BE2C (cell line): ENCODE measurements at regions not wholly inside any gene's neighbourhood (a gene's known extent, or its start where the extent isn't known, plus 50 kb on each side); places are given as distances from the start of the nearest gene placed in this dataset.

Source experiments
- DNase-seq: peaks from one replicate; pipeline ENCODE4 v3.0.0-alpha.2; 2020
- H3K27me3 ChIP-seq: fragments of 250-450 bp; sonication (Bioruptor Pico); 2 replicates; pipeline ENCODE4 v1.5.1; 2020; ENCODE audit warnings: mild to moderate bottlenecking
- H3K36me3 ChIP-seq: fragments of 250-450 bp; sonication (Bioruptor Pico); 2 replicates; pipeline ENCODE4 v1.5.1; 2020; ENCODE audit warnings: mild to moderate bottlenecking
- H3K4me1 ChIP-seq: fragments of 250-450 bp; sonication (Bioruptor Pico); 2 replicates; pipeline ENCODE4 v1.5.1; 2020
- H3K4me3 ChIP-seq: 2 replicates; pipeline ENCODE4 v1.5.1; 2011; ENCODE audit warnings: low read depth, low read length
- H3K9me3 ChIP-seq: fragments of 250-450 bp; sonication (Bioruptor Pico); 2 replicates; pipeline ENCODE4 v1.5.1; 2020
- TF ChIP-seq, protein P1 (sequence below): IDR thresholded peaks from 2 replicates; pipeline ENCODE4 v1.5.1; 2012; ENCODE audit warnings: mild to moderate bottlenecking, low read depth, low read length

DNA sequence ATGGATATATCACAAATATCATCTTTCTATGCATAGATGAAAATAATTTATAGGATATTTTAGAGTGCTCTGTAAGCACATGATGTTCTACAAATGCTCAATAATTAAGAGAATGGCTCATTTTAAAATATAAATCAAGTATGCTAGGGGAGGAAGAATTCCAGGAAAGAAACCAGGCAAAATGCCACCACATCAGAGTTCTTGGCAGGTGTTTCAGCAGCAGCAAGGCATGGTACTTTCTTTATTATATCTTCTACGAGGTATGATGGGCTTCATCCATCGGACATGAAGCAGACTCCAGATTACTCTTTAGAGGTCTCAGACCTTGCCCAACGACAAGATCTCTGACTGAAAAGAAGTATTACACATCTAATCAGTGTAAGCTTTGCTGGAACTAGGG, 316.3 kb upstream of the ARRDC3 start:
- no peak for DNase-seq
- H3K4me3 ChIP-seq, result no peak overlapping the region
- H3K27me3 ChIP-seq, result no peaks in the 10 kb centered on the region
- H3K9me3 ChIP-seq, result no peaks in the 10 kb centered on the region
- TF ChIP-seq, protein P1, sequence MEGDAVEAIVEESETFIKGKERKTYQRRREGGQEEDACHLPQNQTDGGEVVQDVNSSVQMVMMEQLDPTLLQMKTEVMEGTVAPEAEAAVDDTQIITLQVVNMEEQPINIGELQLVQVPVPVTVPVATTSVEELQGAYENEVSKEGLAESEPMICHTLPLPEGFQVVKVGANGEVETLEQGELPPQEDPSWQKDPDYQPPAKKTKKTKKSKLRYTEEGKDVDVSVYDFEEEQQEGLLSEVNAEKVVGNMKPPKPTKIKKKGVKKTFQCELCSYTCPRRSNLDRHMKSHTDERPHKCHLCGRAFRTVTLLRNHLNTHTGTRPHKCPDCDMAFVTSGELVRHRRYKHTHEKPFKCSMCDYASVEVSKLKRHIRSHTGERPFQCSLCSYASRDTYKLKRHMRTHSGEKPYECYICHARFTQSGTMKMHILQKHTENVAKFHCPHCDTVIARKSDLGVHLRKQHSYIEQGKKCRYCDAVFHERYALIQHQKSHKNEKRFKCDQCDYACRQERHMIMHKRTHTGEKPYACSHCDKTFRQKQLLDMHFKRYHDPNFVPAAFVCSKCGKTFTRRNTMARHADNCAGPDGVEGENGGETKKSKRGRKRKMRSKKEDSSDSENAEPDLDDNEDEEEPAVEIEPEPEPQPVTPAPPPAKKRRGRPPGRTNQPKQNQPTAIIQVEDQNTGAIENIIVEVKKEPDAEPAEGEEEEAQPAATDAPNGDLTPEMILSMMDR, result no peak
- no peaks in the 10 kb centered on the region for H3K4me1 ChIP-seq
- H3K36me3 ChIP-seq, result no peaks in the 10 kb centered on the region

DNA sequence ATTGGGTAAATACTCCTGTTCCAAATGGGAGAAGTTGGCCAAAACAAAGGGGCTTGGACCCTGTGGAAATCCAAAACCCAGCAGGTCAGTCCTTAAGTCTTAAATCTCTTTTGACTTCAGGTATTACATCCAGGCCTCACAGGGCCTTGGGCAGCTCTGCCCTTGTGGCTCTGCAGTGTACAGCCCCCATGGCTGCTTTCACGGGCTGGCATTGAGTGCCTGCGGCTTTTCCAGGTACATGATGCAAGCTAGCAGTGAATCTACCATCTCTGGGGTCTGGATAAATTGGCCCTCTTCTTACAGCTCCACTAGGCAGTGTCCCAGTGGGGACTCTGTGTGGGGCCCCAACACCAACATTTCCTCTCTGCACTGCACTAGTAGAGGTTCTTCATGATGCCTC, 308.5 kb upstream of the ARRDC3 start:
- Histone ChIP-seq H3K27me3 (no peaks in the 10 kb centered on the region), H3K9me3 (no peaks in the 10 kb centered on the region), H3K4me1 (no peaks in the 10 kb centered on the region), H3K4me3 (no peak overlapping the region), H3K36me3 (no peaks in the 10 kb centered on the region)
- no peak for DNase-seq
- TF ChIP-seq, protein P1, result no peak

DNA sequence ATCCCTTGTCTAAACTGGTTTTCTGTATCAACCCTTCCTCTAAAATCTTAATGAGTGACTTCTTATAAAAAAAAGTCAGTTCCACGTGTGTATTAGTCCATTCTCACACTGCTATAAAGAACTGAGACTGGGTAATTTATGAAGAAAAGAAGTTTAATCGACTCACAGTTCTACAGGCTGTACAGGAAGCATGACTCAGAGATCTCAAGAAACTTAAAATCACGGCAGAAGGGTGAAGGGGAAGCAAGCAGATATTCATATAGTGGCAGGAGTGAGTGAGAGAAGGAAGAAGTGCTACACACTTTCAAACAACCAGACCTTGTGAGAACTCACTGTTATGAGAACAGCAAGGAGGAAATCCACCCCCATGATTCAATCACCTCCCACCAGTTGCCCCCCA, 307.8 kb upstream of the ARRDC3 start:
- no peaks in the 10 kb centered on the region for H3K36me3 ChIP-seq
- no peaks in the 10 kb centered on the region for H3K27me3 ChIP-seq
- H3K4me1 ChIP-seq, result no peaks in the 10 kb centered on the region
- no peak for DNase-seq
- H3K9me3 ChIP-seq, result no peaks in the 10 kb centered on the region
- TF ChIP-seq, protein P1, result no peak
- no peak overlapping the region for H3K4me3 ChIP-seq

DNA sequence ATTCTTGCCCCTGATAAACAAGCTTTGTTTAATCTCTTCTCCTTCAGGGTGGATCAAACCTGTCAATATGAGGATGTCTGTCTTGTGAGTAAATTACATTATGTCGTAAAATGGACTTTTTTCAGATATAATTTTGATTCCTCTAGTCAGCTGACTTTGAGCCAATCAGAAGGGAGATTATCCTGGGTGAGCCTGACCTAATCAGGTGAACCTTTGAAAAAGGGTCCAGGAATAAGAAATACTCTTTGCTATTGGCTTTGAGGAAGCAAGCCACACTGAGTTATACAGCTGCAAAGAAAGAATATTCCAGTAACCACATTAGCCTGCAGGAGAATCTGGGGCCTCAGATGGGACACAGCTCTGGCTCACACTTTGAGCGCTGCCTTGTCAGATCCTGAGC, 304.3 kb upstream of the ARRDC3 start:
- TF ChIP-seq, protein P1, result no peak
- H3K36me3 ChIP-seq, result no peaks in the 10 kb centered on the region
- no peak for DNase-seq

DNA sequence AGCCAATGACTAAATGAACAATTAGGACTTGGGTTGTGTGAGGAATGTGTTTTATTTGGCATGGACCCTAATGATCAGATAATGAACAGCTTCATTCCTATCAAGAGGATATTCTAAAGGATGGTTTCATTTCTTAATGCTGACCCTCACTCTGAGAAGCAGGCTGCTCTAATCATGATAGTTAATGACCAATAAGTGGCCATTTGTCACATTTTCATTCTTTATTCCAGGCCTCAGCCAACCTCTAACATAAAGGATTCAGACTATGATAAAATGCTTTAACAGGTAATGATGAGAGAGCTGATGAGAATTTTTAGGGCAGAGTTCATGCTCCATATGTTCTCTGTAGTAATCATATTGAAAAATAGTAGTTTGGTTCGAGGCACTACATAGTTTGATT, 301.5 kb upstream of the ARRDC3 start:
- H3K36me3 ChIP-seq, result no peaks in the 10 kb centered on the region
- H3K4me1 ChIP-seq, result no peaks in the 10 kb centered on the region
- H3K9me3 ChIP-seq, result no peaks in the 10 kb centered on the region
- TF ChIP-seq, protein P1, result no peak
- no peak for DNase-seq
- H3K27me3 ChIP-seq, result no peaks in the 10 kb centered on the region
- H3K4me3 ChIP-seq, result no peak overlapping the region

More for the DNA sequence above, 304.3 kb upstream of the ARRDC3 start:
- Histone ChIP-seq H3K27me3 (no peaks in the 10 kb centered on the region), H3K9me3 (no peaks in the 10 kb centered on the region), H3K4me1 (no peaks in the 10 kb centered on the region), H3K4me3 (no peak overlapping the region)

DNA sequence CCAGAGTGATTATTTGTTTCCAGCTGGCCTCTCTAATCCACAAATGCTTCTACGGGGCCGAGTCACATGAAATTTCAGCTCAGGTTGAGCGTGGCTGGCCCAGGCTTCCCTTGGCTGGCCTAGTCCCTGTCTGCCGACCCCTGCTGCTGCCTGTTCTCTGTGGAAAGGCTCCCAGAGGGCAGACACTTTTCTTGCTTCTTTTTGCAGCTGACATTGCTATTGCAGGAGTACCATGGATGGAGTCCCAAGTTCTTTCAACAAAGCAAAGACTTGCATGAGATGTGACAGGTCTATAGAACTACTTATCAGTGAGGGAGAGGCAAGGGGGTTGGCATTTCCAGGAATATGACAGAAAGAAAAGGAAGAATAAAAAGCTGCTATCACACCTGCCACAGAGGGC, 287.4 kb upstream of the ARRDC3 start:
- Histone ChIP-seq H3K4me1 (no peaks in the 10 kb centered on the region), H3K4me3 (no peak overlapping the region), H3K27me3 (peaks cover 3% of the 10 kb centered on the region; the same call in 1 of the 2 replicates), H3K9me3 (no peaks in the 10 kb centered on the region), H3K36me3 (no peaks in the 10 kb centered on the region)
- no peak for DNase-seq
- TF ChIP-seq, protein P1, result no peak
